ENCODE measurements at regions not wholly inside any gene's neighbourhood (a gene's known extent, or its start where the extent isn't known, plus 50 kb on each side); places are given as distances from the start of the nearest gene placed in this dataset.

GRCh38 chr3:76362643-76363042 is 577.3 kb upstream of the ZNF717 start:
- TF ChIP-seq ESRRG (CRISPR knock-in tag; IDR thresholded peaks at IDR 0.05): no peak
- no peak for TF ChIP-seq ZC3H10 (CRISPR knock-in tag; IDR thresholded peaks at IDR 0.05)
- no peak for TF ChIP-seq RARB (CRISPR knock-in tag; IDR thresholded peaks at IDR 0.05)
- TF ChIP-seq ZNF70 (CRISPR knock-in tag; IDR thresholded peaks at IDR 0.05): no peak
- TF ChIP-seq TSHZ2 (CRISPR knock-in tag; IDR thresholded peaks at IDR 0.05): no peak
- TF ChIP-seq CREB5 (CRISPR knock-in tag; IDR thresholded peaks at IDR 0.05; ENCODE audit: low read depth): no peak
- no peak for TF ChIP-seq ZFP30 (CRISPR knock-in tag; IDR thresholded peaks at IDR 0.05)
- no peak for ATAC-seq

GRCh38 chr3:76365275-76365674 is 579.9 kb upstream of the ZNF717 start:
- no peak for TF ChIP-seq PPARA (CRISPR knock-in tag; IDR thresholded peaks at IDR 0.05; ENCODE audit: borderline replicate concordance)
- TF ChIP-seq ZNF8 (CRISPR knock-in tag; IDR thresholded peaks at IDR 0.05): no peak
- no peak for ATAC-seq

GRCh38 chr3:76367281-76367680 is 581.9 kb upstream of the ZNF717 start:
- no peak for ATAC-seq
- no peak for TF ChIP-seq TSHZ2 (CRISPR knock-in tag; IDR thresholded peaks at IDR 0.05)
- TF ChIP-seq ISL1 (CRISPR knock-in tag; IDR thresholded peaks at IDR 0.05): peak; percentile 13; the same call in 1 of the 2 replicates

- TF ChIP-seq PPARA (CRISPR knock-in tag; IDR thresholded peaks at IDR 0.05; ENCODE audit: borderline replicate concordance): no peak
- ATAC-seq: peak; percentile 70
Observed at GRCh38 chr3:76369170-76369569, 583.8 kb upstream of the ZNF717 start.

GRCh38 chr3:76370749-76371520 is 585.6 kb upstream of the ZNF717 start:
- TF ChIP-seq BACH2 (CRISPR knock-in tag; IDR thresholded peaks at IDR 0.05; ENCODE audit: borderline replicate concordance) (no peak), CSDC2 (CRISPR knock-in tag; IDR thresholded peaks at IDR 0.05) (no peak), CREB5 (CRISPR knock-in tag; IDR thresholded peaks at IDR 0.05; ENCODE audit: low read depth) (no peak), ZNF70 (CRISPR knock-in tag; IDR thresholded peaks at IDR 0.05) (no peak), PATZ1 (CRISPR knock-in tag; IDR thresholded peaks at IDR 0.05; ENCODE audit: borderline replicate concordance) (no peak), PPARA (CRISPR knock-in tag; IDR thresholded peaks at IDR 0.05; ENCODE audit: borderline replicate concordance) (no peak), CSRNP3 (CRISPR knock-in tag; IDR thresholded peaks at IDR 0.05) (no peak), POU6F1 (CRISPR knock-in tag; IDR thresholded peaks at IDR 0.05; ENCODE audit: borderline replicate concordance, low read depth) (no peak), ZFP30 (CRISPR knock-in tag; IDR thresholded peaks at IDR 0.05) (no peak), ARNTL (CRISPR knock-in tag; IDR thresholded peaks at IDR 0.05; ENCODE audit: borderline replicate concordance, low read depth) (no peak), ZNF565 (CRISPR knock-in tag; conservative IDR thresholded peaks at IDR 0.05; ENCODE audit: low read depth) (no peak), GLIS3 (CRISPR knock-in tag; IDR thresholded peaks at IDR 0.05) (no peak)

More at GRCh38 chr3:76370749-76371520, 585.6 kb upstream of the ZNF717 start:
- no peak for ATAC-seq

Data from SK-N-SH treated with all-trans-retinoic acid at 6 μM for 48 hours (cell line).